Activated B cell treated with CpG ODN at 0.5 μM for 24 hours (primary cell): ENCODE measurements at regions not wholly inside any gene's neighbourhood (a gene's known extent, or its start where the extent isn't known, plus 50 kb on each side); places are given as distances from the start of the nearest gene placed in this dataset.

Experiments
- ATAC-seq: fragments of 200-7000 bp; cut with Tn5 transposase; one replicate; pipeline ENCODE4 v1.10.0; 2021; ENCODE audit warnings: low read depth, mild to moderate bottlenecking, moderate library complexity
- CTCF ChIA-PET: fragments of 350-600 bp; sonication (Branson Sonifier 250); formaldehyde crosslinking; loops from one replicate; lab custom pipeline; 2021; ENCODE audit warnings: antibody characterized with exemption; lab: Charles Lee
- POLR2A ChIA-PET: fragments of 350-600 bp; sonication (Branson Sonifier 250); formaldehyde crosslinking; loops from one replicate; lab custom pipeline; 2021; ENCODE audit warnings: antibody characterized with exemption; lab: Charles Lee
- DNase-seq: peaks from one replicate; pipeline ENCODE4 v3.0.0; 2022
- H3K27ac Mint-ChIP-seq: one replicate; pipeline ENCODE4 v1.8.0; 2020; ENCODE audit warnings: mixed read lengths
- H3K27me3 Mint-ChIP-seq: one replicate; pipeline ENCODE4 v1.8.0; 2021; ENCODE audit warnings: mixed read lengths
- H3K36me3 Mint-ChIP-seq: one replicate; pipeline ENCODE4 v1.8.0; 2021; ENCODE audit warnings: low read depth, mixed read lengths
- H3K4me1 Mint-ChIP-seq: one replicate; pipeline ENCODE4 v1.8.0; 2021; ENCODE audit warnings: mixed read lengths
- H3K4me3 Mint-ChIP-seq: one replicate; pipeline ENCODE4 v1.8.0; 2020; ENCODE audit warnings: mild to moderate bottlenecking, mixed read lengths
- H3K9me3 Mint-ChIP-seq: one replicate; pipeline ENCODE4 v1.8.0; 2020; ENCODE audit warnings: mixed read lengths
- intact Hi-C: fragments of 100-400 bp; cut with micrococcal nuclease; formaldehyde crosslinking; loops from one replicate; pipeline ENCODE4 v1.15.1; 2024
- TF ChIP-seq, protein P1 (sequence below): fragments of 200-600 bp; IDR thresholded peaks from one replicate; pipeline ENCODE4 v1.8.0; 2022; ENCODE audit warnings: antibody characterized with exemption, mild to moderate bottlenecking

- no peak overlapping the region for H3K27ac Mint-ChIP-seq
- CTCF ChIA-PET = no interaction called here
- ATAC-seq (no peak), DNase-seq (no peak)
- H3K36me3 Mint-ChIP-seq = no peaks in the 10 kb centered on the region
- intact Hi-C loops = no loop called here
- TF ChIP-seq, protein P1, sequence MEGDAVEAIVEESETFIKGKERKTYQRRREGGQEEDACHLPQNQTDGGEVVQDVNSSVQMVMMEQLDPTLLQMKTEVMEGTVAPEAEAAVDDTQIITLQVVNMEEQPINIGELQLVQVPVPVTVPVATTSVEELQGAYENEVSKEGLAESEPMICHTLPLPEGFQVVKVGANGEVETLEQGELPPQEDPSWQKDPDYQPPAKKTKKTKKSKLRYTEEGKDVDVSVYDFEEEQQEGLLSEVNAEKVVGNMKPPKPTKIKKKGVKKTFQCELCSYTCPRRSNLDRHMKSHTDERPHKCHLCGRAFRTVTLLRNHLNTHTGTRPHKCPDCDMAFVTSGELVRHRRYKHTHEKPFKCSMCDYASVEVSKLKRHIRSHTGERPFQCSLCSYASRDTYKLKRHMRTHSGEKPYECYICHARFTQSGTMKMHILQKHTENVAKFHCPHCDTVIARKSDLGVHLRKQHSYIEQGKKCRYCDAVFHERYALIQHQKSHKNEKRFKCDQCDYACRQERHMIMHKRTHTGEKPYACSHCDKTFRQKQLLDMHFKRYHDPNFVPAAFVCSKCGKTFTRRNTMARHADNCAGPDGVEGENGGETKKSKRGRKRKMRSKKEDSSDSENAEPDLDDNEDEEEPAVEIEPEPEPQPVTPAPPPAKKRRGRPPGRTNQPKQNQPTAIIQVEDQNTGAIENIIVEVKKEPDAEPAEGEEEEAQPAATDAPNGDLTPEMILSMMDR = no peak
- no peaks in the 10 kb centered on the region for H3K27me3 Mint-ChIP-seq
- H3K4me1 Mint-ChIP-seq = no peaks in the 10 kb centered on the region
- H3K9me3 Mint-ChIP-seq = no peaks in the 10 kb centered on the region
- no peak overlapping the region for H3K4me3 Mint-ChIP-seq
- POLR2A ChIA-PET = no interaction called here
Measured at GRCh38 chr9:7318920-7319319, 480.7 kb downstream of the DMAC1 start.

- Mint-ChIP-seq H3K36me3 (no peaks in the 10 kb centered on the region), H3K9me3 (peaks cover 12% of the 10 kb centered on the region), H3K27me3 (no peaks in the 10 kb centered on the region), H3K4me1 (no peaks in the 10 kb centered on the region), H3K27ac (no peak overlapping the region), H3K4me3 (no peak overlapping the region)
- ATAC-seq = no peak
- ChIA-PET CTCF (no interaction called here), POLR2A (no interaction called here)
- TF ChIP-seq, protein P1 = no peak
- intact Hi-C loops = no loop called here
- DNase-seq = no peak
Measured at GRCh38 chr9:7316967-7317366, 482.6 kb downstream of the DMAC1 start.

- POLR2A ChIA-PET = no interaction called here
- DNase-seq (no peak), ATAC-seq (no peak)
- Mint-ChIP-seq H3K4me3 (no peak overlapping the region), H3K27me3 (no peaks in the 10 kb centered on the region), H3K27ac (no peak overlapping the region), H3K9me3 (peaks cover 12% of the 10 kb centered on the region), H3K36me3 (no peaks in the 10 kb centered on the region), H3K4me1 (no peaks in the 10 kb centered on the region)
- intact Hi-C loops = no loop called here
- CTCF ChIA-PET = no interaction called here
- TF ChIP-seq, protein P1 = no peak
Measured at GRCh38 chr9:7316166-7316795, 483.3 kb downstream of the DMAC1 start.

DNA sequence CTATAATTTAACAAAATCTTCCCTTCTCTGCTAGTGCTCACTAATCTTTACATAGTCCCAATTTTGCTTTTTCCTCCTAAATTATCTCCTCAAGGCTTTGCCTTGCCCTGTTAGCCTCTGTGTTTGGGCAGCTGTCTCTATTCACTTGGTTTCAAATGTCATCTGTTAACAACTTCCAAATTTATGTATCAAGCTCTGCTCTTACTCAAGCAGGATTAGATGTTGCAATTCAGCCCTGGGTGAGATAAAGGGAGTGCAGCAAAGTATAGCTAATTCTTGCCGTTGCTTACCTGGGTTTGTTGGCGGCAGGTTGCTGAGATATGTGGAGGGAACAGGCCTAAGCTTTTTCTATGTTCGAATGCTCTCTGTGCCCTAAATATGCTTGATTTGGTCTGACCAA lies 483.8 kb downstream of the DMAC1 start:
- TF ChIP-seq, protein P1 = no peak
- Mint-ChIP-seq H3K4me3 (no peak overlapping the region), H3K9me3 (peaks cover 15% of the 10 kb centered on the region), H3K27ac (no peak overlapping the region), H3K36me3 (no peaks in the 10 kb centered on the region), H3K27me3 (no peaks in the 10 kb centered on the region), H3K4me1 (no peaks in the 10 kb centered on the region)
- no peak for DNase-seq
- ATAC-seq = no peak
- ChIA-PET POLR2A (no interaction called here), CTCF (no interaction called here)
- intact Hi-C loops = no loop called here

DNA sequence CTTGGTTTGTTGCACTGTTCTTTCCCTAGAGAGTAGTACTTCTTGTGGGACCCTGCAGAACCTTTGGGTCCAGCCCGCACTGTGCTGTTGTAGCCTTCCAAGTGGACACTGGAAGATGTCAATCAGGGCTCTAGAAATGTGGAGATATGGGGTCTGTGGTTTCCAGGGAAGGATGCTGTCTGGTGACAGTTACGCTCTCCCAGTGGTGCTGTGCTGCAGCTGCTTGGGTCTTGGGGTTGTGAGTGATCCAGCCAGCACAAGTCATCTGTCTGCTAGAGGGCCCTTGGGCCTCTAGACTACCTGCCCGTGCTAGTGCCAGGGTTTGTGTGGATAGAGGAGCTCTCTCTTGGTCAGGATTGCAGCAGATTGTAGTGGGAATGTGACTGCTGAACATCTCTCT lies 484.5 kb downstream of the DMAC1 start:
- H3K4me1 Mint-ChIP-seq = no peaks in the 10 kb centered on the region
- H3K4me3 Mint-ChIP-seq = no peak overlapping the region
- ChIA-PET CTCF (no interaction called here), POLR2A (no interaction called here)
- no peak overlapping the region for H3K27ac Mint-ChIP-seq
- peaks cover 20% of the 10 kb centered on the region for H3K9me3 Mint-ChIP-seq
- TF ChIP-seq, protein P1 = no peak
- no peaks in the 10 kb centered on the region for H3K36me3 Mint-ChIP-seq
- no peak for ATAC-seq
- no peaks in the 10 kb centered on the region for H3K27me3 Mint-ChIP-seq
- DNase-seq = no peak
- intact Hi-C loops = no loop called here
